Choroid plexus epithelial cell (primary cell): ENCODE measurements at regions not wholly inside any gene's neighbourhood (a gene's known extent, or its start where the extent isn't known, plus 50 kb on each side); places are given as distances from the start of the nearest gene placed in this dataset.

Source experiments
- DNase-seq: peaks from one replicate; pipeline ENCODE4 v3.0.0-alpha.2; 2010; ENCODE audit warnings: low read depth
- H3K4me3 ChIP-seq: 2 replicates; pipeline ENCODE4 v1.5.1; 2011; ENCODE audit warnings: low read depth, mild to moderate bottlenecking, control low read depth, low read length, moderate library complexity
- TF ChIP-seq, protein P1 (sequence below): conservative IDR thresholded peaks from 2 replicates; pipeline ENCODE4 v1.5.1; 2011; ENCODE audit warnings: low read depth, mild to moderate bottlenecking, control low read depth, inconsistent platforms, low read length, moderate library complexity

GRCh38 chr17:62119373-62119772 is 54.3 kb upstream of the MED13 start:
- TF ChIP-seq, protein P1, sequence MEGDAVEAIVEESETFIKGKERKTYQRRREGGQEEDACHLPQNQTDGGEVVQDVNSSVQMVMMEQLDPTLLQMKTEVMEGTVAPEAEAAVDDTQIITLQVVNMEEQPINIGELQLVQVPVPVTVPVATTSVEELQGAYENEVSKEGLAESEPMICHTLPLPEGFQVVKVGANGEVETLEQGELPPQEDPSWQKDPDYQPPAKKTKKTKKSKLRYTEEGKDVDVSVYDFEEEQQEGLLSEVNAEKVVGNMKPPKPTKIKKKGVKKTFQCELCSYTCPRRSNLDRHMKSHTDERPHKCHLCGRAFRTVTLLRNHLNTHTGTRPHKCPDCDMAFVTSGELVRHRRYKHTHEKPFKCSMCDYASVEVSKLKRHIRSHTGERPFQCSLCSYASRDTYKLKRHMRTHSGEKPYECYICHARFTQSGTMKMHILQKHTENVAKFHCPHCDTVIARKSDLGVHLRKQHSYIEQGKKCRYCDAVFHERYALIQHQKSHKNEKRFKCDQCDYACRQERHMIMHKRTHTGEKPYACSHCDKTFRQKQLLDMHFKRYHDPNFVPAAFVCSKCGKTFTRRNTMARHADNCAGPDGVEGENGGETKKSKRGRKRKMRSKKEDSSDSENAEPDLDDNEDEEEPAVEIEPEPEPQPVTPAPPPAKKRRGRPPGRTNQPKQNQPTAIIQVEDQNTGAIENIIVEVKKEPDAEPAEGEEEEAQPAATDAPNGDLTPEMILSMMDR = no peak
- no peak overlapping the region for H3K4me3 ChIP-seq
- DNase-seq = no peak
